PC-3 (cell line): ENCODE measurements at regions not wholly inside any gene's neighbourhood (a gene's known extent, or its start where the extent isn't known, plus 50 kb on each side); places are given as distances from the start of the nearest gene placed in this dataset.

Experiments
- EZH2 ChIP-seq: fragments of 300-600 bp; sonication (generic); IDR thresholded peaks from one replicate; pipeline ENCODE4 v1.6.1; 2017; ENCODE audit warnings: antibody characterized with exemption, mild to moderate bottlenecking, low read length; ENCODE audit not compliant: unreplicated experiment
- EZH2phosphoT487 ChIP-seq: fragments of 300-600 bp; sonication (generic); IDR thresholded peaks from 2 replicates; pipeline ENCODE4 v1.6.1; 2018; ENCODE audit warnings: mild to moderate bottlenecking, antibody characterized with exemption, low read length, borderline replicate concordance
- TF ChIP-seq, protein P1 (sequence below): fragments of 300-600 bp; sonication (generic); conservative IDR thresholded peaks from 2 replicates; pipeline ENCODE4 v1.5.1; 2017; ENCODE audit warnings: antibody characterized with exemption, low read depth, mild to moderate bottlenecking, low read length

- no peak for TF ChIP-seq EZH2phosphoT487
- TF ChIP-seq, protein P1, sequence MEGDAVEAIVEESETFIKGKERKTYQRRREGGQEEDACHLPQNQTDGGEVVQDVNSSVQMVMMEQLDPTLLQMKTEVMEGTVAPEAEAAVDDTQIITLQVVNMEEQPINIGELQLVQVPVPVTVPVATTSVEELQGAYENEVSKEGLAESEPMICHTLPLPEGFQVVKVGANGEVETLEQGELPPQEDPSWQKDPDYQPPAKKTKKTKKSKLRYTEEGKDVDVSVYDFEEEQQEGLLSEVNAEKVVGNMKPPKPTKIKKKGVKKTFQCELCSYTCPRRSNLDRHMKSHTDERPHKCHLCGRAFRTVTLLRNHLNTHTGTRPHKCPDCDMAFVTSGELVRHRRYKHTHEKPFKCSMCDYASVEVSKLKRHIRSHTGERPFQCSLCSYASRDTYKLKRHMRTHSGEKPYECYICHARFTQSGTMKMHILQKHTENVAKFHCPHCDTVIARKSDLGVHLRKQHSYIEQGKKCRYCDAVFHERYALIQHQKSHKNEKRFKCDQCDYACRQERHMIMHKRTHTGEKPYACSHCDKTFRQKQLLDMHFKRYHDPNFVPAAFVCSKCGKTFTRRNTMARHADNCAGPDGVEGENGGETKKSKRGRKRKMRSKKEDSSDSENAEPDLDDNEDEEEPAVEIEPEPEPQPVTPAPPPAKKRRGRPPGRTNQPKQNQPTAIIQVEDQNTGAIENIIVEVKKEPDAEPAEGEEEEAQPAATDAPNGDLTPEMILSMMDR, result no peak
- no peak for TF ChIP-seq EZH2
Measured at GRCh38 chr10:14403359-14403758, 72.6 kb upstream of the FRMD4A start.
